Activated T-helper 1 cell treated with anti-CD3 and anti-CD28 coated beads, Interleukin-12 subunit alpha, Interleukin-12 subunit beta, Interleukin-2, Interleukin-4 antibody, amounts not matched to agents 30 ng/mL and 10 ng/mL and 1 ng/mL, durations not matched to agents 14 hours and 24 hours and 36 hours (primary cell): ENCODE measurements at regions not wholly inside any gene's neighbourhood (a gene's known extent, or its start where the extent isn't known, plus 50 kb on each side); places are given as distances from the start of the nearest gene placed in this dataset.
"Not testable (repeated sequence)": the region's sequence is repeated elsewhere in the genome, so short reads cannot be mapped to it uniquely, and the experiment has no call there.

Experiments
- DNase-seq: peaks from one replicate; pipeline ENCODE4 v3.0.0; 2021; ENCODE audit warnings: low spot score
- H3K27ac Mint-ChIP-seq: one replicate; pipeline ENCODE4 v1.8.0; 2021; ENCODE audit warnings: mild to moderate bottlenecking, mixed read lengths
- H3K27me3 Mint-ChIP-seq: one replicate; pipeline ENCODE4 v1.8.0; 2022; ENCODE audit warnings: mild to moderate bottlenecking, moderate library complexity, mixed read lengths; ENCODE audit not compliant: insufficient read depth
- H3K36me3 Mint-ChIP-seq: one replicate; pipeline ENCODE4 v1.8.0; 2021; ENCODE audit warnings: low read depth, mixed read lengths
- H3K4me1 Mint-ChIP-seq: one replicate; pipeline ENCODE4 v1.8.0; 2021; ENCODE audit warnings: low read depth, mixed read lengths
- H3K4me3 Mint-ChIP-seq: one replicate; pipeline ENCODE4 v1.8.0; 2021; ENCODE audit warnings: mild to moderate bottlenecking, moderate library complexity, mixed read lengths
- H3K9me3 Mint-ChIP-seq: one replicate; pipeline ENCODE4 v1.8.0; 2021; ENCODE audit warnings: mixed read lengths
- intact Hi-C: fragments of 100-400 bp; cut with micrococcal nuclease; formaldehyde crosslinking; loops from one replicate; pipeline ENCODE4 v1.15.1; 2024

- Mint-ChIP-seq H3K27ac (no peak overlapping the region), H3K27me3 (no peaks in the 10 kb centered on the region), H3K4me3 (no peak overlapping the region), H3K9me3 (no peaks in the 10 kb centered on the region), H3K4me1 (peaks cover 3% of the 10 kb centered on the region), H3K36me3 (no peaks in the 10 kb centered on the region)
- no peak for DNase-seq
- intact Hi-C loops = no loop called here
These were observed 79.0 kb upstream of the ZNF217 start for GRCh38 chr20:53672484-53673129.

DNA sequence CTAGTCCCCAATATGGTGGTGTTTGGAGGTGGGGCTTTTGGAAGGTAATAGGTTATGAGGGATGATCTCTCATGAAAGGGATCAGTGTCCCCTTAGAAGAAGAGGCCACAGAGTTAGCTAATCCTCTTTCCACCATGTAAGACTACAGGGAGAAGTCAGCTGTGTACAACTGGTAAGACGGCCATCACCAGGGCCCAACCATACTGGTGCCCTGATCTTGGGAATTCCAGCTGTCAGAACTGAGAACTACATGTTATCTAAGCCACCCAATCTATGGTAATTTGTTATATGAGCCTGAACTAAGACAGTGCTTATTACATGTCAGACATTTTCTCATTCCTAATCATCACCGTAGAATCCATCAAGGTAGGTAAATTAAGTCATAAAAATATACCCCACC, 77.7 kb upstream of the ZNF217 start:
- Mint-ChIP-seq H3K4me3 (no peak overlapping the region), H3K4me1 (no peaks in the 10 kb centered on the region), H3K9me3 (no peaks in the 10 kb centered on the region), H3K27ac (no peak overlapping the region), H3K27me3 (no peaks in the 10 kb centered on the region), H3K36me3 (no peaks in the 10 kb centered on the region)
- no peak for DNase-seq
- intact Hi-C loops = no loop called here

GRCh38 chr20:53669517-53670313, 76.1 kb upstream of the ZNF217 start:
- H3K27ac Mint-ChIP-seq, H3K27me3 Mint-ChIP-seq, H3K4me1 Mint-ChIP-seq, DNase-seq, H3K36me3 Mint-ChIP-seq, H3K9me3 Mint-ChIP-seq, intact Hi-C loops, H3K4me3 Mint-ChIP-seq: not testable (repeated sequence)

- Mint-ChIP-seq H3K4me1 (peaks cover 5% of the 10 kb centered on the region), H3K27me3 (peaks cover 2% of the 10 kb centered on the region), H3K27ac (no peak overlapping the region), H3K4me3 (no peak overlapping the region), H3K36me3 (no peaks in the 10 kb centered on the region), H3K9me3 (no peaks in the 10 kb centered on the region)
- DNase-seq = no peak
- intact Hi-C loops = no loop called here
These were observed 75.4 kb upstream of the ZNF217 start for GRCh38 chr20:53668992-53669391.

DNA sequence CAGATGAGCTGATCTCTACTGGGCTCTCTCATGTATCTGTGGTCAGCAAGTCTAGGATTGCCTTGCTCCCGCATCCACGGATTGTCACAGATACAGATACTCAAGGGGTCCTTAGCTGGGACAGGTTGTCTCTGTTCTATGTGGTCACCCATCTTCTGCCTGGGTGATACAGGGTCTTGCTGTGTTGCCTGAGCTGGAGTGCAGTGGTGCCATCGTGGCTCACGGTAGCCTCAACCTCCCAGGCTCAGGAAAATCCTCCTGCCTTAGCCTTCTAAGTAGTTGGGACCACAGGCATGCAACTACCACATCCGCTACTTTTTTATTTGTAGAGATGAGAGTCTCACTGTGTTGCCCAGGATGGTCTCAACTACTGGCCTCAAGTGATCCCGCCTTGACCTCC, 72.5 kb upstream of the ZNF217 start:
- intact Hi-C loops = no loop called here
- no peak for DNase-seq
- Mint-ChIP-seq H3K36me3 (no peaks in the 10 kb centered on the region), H3K4me1 (peaks cover 22% of the 10 kb centered on the region), H3K4me3 (no peak overlapping the region), H3K27ac (no peak overlapping the region), H3K9me3 (no peaks in the 10 kb centered on the region), H3K27me3 (peaks cover 2% of the 10 kb centered on the region)

GRCh38 chr20:53664121-53664520, 70.5 kb upstream of the ZNF217 start:
- H3K4me1 Mint-ChIP-seq = peaks cover 39% of the 10 kb centered on the region
- H3K4me3 Mint-ChIP-seq = no peak overlapping the region
- no peaks in the 10 kb centered on the region for H3K9me3 Mint-ChIP-seq
- H3K27me3 Mint-ChIP-seq = peaks cover 2% of the 10 kb centered on the region
- no peak overlapping the region for H3K27ac Mint-ChIP-seq
- no peak for DNase-seq
- no peaks in the 10 kb centered on the region for H3K36me3 Mint-ChIP-seq
- intact Hi-C loops = no loop called here

DNA sequence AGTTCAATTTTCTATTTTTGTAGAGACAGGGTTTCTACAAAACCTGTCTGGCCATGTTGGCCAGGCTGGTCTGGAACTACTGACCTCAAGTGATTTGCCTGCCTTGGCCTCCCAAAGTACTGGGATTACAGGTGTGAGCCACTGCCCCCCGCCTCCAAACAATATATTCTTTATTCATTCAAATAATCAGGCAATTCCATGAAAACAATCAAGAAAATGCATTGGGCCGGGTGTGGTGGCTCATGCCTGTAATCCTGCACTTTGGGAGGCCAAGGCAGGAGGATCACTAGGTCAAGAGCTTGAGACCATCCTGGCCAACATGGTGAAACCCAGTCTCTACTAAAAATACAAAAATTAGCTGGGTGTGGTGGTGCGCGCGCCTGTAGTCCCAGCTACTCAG, 69.9 kb upstream of the ZNF217 start:
- intact Hi-C loops, H3K4me3 Mint-ChIP-seq, H3K27me3 Mint-ChIP-seq, H3K9me3 Mint-ChIP-seq, H3K36me3 Mint-ChIP-seq, H3K27ac Mint-ChIP-seq, DNase-seq: not testable (repeated sequence)
- peaks cover 41% of the 10 kb centered on the region for H3K4me1 Mint-ChIP-seq

DNA sequence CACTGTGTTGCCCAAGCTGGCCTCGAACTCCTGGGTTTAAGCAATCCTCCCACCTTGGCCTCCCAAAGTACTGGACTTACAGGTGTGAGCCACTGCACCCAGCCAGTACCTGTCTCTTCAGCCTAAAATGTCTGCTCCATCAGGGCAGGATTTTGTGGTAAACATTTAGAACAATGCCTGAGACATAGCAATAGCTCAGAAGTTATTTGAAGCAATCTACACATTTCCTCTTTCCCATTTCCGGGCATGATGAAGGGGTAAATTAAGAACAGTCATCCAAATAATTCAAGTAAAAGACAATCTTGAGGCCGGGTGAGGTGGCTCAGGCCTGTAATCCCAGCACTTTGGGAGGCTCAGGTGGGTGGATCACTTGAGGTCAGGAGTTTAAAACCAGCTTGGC, 69.0 kb upstream of the ZNF217 start:
- intact Hi-C loops = no loop called here
- H3K4me1 Mint-ChIP-seq = peaks cover 50% of the 10 kb centered on the region
- no peak for DNase-seq
- no peak overlapping the region for H3K27ac Mint-ChIP-seq
- no peak overlapping the region for H3K4me3 Mint-ChIP-seq
- no peaks in the 10 kb centered on the region for H3K36me3 Mint-ChIP-seq
- H3K27me3 Mint-ChIP-seq = peaks cover 2% of the 10 kb centered on the region
- no peaks in the 10 kb centered on the region for H3K9me3 Mint-ChIP-seq

DNA sequence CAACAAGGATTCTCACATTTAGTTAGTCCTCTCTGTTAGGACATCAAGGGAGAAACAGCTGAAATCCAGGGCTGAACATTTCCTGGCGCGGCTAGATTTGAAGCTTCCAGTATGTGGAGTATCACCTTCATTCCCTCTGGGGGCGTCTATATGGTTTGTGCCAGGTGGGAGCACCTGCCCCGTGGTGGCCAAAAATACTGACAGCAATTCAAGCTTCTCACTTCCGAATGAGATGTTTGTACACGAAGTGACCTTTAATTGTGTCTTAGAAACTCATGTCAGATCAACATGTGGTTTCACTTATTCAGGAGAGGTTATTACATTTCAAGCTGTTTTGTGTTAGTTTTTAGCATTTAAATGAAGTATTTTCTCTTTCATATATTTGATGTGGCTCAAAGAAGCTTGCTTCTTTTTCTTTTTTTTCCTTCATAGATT, 67.3 kb upstream of the ZNF217 start:
- H3K36me3 Mint-ChIP-seq = no peaks in the 10 kb centered on the region
- DNase-seq = no peak
- H3K4me3 Mint-ChIP-seq = peak overlapping the region; percentile 75
- intact Hi-C loops = loop anchor here (1.0 kb wide), 4 partner anchors 9 to 90 kb away; no protein-coding TSS in a partner anchor
- no peaks in the 10 kb centered on the region for H3K9me3 Mint-ChIP-seq
- H3K4me1 Mint-ChIP-seq = peaks cover 67% of the 10 kb centered on the region
- no peaks in the 10 kb centered on the region for H3K27me3 Mint-ChIP-seq
- peak overlapping the region; percentile 87 for H3K27ac Mint-ChIP-seq

- intact Hi-C loops = loop anchor here (1.0 kb wide), 3 partner anchors 8 to 48 kb away; no protein-coding TSS in a partner anchor
- Mint-ChIP-seq H3K4me1 (peaks cover 71% of the 10 kb centered on the region), H3K27me3 (no peaks in the 10 kb centered on the region), H3K36me3 (no peaks in the 10 kb centered on the region), H3K9me3 (no peaks in the 10 kb centered on the region), H3K4me3 (peak overlapping the region; percentile 75), H3K27ac (peak overlapping the region; percentile 87)
- DNase-seq = no peak
These were observed 66.7 kb upstream of the ZNF217 start for GRCh38 chr20:53660078-53660909.

DNA sequence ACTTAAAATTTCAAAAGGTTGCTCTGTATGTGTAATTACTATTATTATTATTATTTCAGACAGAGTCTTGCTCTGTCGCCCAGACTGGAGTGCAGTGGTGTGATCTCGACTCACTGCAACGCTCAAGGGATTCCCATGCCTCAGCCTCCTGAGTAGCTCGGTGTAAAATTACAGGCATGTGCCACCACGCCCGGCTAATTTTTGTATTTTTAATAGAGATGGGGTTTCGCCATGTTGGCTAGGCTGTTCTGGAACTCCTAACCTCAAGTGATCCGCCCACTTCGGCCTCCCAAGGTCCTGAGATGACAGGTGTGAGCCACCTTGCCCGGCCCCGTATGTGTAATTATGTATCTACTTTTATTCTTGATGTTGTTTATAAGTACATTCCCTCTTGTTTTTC, 65.3 kb upstream of the ZNF217 start:
- Mint-ChIP-seq H3K27me3 (no peaks in the 10 kb centered on the region), H3K27ac (no peak overlapping the region), H3K36me3 (no peaks in the 10 kb centered on the region), H3K4me1 (peaks cover 71% of the 10 kb centered on the region), H3K4me3 (no peak overlapping the region), H3K9me3 (no peaks in the 10 kb centered on the region)
- DNase-seq = no peak
- intact Hi-C loops = loop anchor here (10.0 kb wide), 1 partner anchor 584 kb away; no protein-coding TSS in a partner anchor

DNA sequence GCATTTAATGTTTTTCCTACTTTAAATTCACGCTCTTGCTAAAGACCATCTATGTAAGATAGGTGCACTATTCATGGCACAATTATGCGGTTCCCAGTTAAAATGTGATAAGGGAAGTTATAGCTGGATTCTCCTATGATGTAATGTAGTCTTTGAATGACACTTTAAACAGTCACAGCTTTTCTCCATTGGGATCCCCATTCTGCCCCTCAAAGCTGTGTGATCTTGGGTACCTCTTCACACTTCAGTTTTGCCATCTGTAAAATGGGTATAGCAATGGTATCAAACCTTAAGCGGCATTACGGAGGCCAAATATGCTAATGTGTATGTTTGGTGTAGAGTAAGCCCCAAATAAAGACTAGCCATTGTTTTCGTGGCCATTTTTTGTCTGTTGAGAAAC, 64.7 kb upstream of the ZNF217 start:
- peak overlapping the region; percentile 1 for H3K27ac Mint-ChIP-seq
- H3K4me3 Mint-ChIP-seq = no peak overlapping the region
- no peak for DNase-seq
- H3K36me3 Mint-ChIP-seq = no peaks in the 10 kb centered on the region
- H3K27me3 Mint-ChIP-seq = no peaks in the 10 kb centered on the region
- intact Hi-C loops = loop anchor here (10.0 kb wide), 1 partner anchor 584 kb away; no protein-coding TSS in a partner anchor
- H3K4me1 Mint-ChIP-seq = peaks cover 73% of the 10 kb centered on the region
- H3K9me3 Mint-ChIP-seq = no peaks in the 10 kb centered on the region

- DNase-seq = no peak
- Mint-ChIP-seq H3K27me3 (no peaks in the 10 kb centered on the region), H3K27ac (peak overlapping the region; percentile 6), H3K4me3 (no peak overlapping the region), H3K9me3 (no peaks in the 10 kb centered on the region), H3K4me1 (peaks cover 74% of the 10 kb centered on the region), H3K36me3 (peaks cover 2% of the 10 kb centered on the region)
- intact Hi-C loops = loop anchor here (10.0 kb wide), 1 partner anchor 583 kb away; no protein-coding TSS in a partner anchor
These were observed 64.1 kb upstream of the ZNF217 start for GRCh38 chr20:53657732-53658131.
